Ammon's horn (tissue), 1 donor: ENCODE measurements at regions not wholly inside any gene's neighbourhood (a gene's known extent, or its start where the extent isn't known, plus 50 kb on each side); places are given as distances from the start of the nearest gene placed in this dataset.

ENCODE experiments used
- DNase-seq: peaks from one replicate; pipeline ENCODE4 v3.0.0-alpha.2; 2016; ENCODE audit warnings: low spot score

- no peak for DNase-seq
Observed at GRCh38 chr2:198795419-198795818, 662.3 kb downstream of the SATB2 start.

- DNase-seq, result no peak
Observed at GRCh38 chr2:198791623-198792022, 666.1 kb downstream of the SATB2 start.

GRCh38 chr2:198788676-198789075, 669.1 kb downstream of the SATB2 start:
- DNase-seq, result no peak

- no peak for DNase-seq
Observed at GRCh38 chr2:198782734-198783133, 675.0 kb downstream of the SATB2 start.

- DNase-seq, result no peak
Observed at GRCh38 chr2:198776616-198777406, 680.9 kb downstream of the SATB2 start.

- DNase-seq, result no peak
Observed at GRCh38 chr2:198775737-198776136, 682.0 kb downstream of the SATB2 start.

GRCh38 chr2:198774576-198774975, 683.2 kb downstream of the SATB2 start:
- DNase-seq, result no peak

GRCh38 chr2:198767694-198768093, 690.0 kb downstream of the SATB2 start:
- no peak for DNase-seq

GRCh38 chr2:198763793-198764192, 693.9 kb downstream of the SATB2 start:
- DNase-seq, result no peak

- DNase-seq, result no peak
Observed at GRCh38 chr2:198762441-198762840, 695.3 kb downstream of the SATB2 start.

GRCh38 chr2:198757069-198757468, 700.7 kb downstream of the SATB2 start:
- DNase-seq, result no peak

GRCh38 chr2:198756166-198756565, 701.6 kb downstream of the SATB2 start:
- DNase-seq, result no peak

- DNase-seq, result no peak
Observed at GRCh38 chr2:198753101-198753500, 704.6 kb downstream of the SATB2 start.

- no peak for DNase-seq
Observed at GRCh38 chr2:198749364-198749763, 708.4 kb downstream of the SATB2 start.

- no peak for DNase-seq
Observed at GRCh38 chr2:198731842-198732399, 725.8 kb downstream of the SATB2 start.

- no peak for DNase-seq
Observed at GRCh38 chr2:198720266-198720665, 737.5 kb downstream of the SATB2 start.

- no peak for DNase-seq
Observed at GRCh38 chr2:198717451-198717850, 740.3 kb downstream of the SATB2 start.

GRCh38 chr2:198715302-198715835, 742.4 kb downstream of the SATB2 start:
- DNase-seq, result no peak

- DNase-seq, result no peak
Observed at GRCh38 chr2:198712485-198712884, 745.3 kb downstream of the SATB2 start.

- no peak for DNase-seq
Observed at GRCh38 chr2:198711484-198711883, 746.3 kb downstream of the SATB2 start.

- no peak for DNase-seq
Observed at GRCh38 chr2:198710562-198710961, 747.2 kb downstream of the SATB2 start.

GRCh38 chr2:198706476-198707082, 751.2 kb downstream of the SATB2 start:
- no peak for DNase-seq

GRCh38 chr2:198703281-198703680, 754.5 kb downstream of the SATB2 start:
- no peak for DNase-seq
